ENCODE measurements at regions not wholly inside any gene's neighbourhood (a gene's known extent, or its start where the extent isn't known, plus 50 kb on each side); places are given as distances from the start of the nearest gene placed in this dataset.

GRCh38 chr15:47405365-47406162, 311.7 kb upstream of the SEMA6D start:
- no peak overlapping the region for H4K5ac ChIP-seq (ENCODE audit: insufficient read length, low read depth, low read length)
- no peak overlapping the region for H2BK12ac ChIP-seq (ENCODE audit: low read depth, low read length)
- no peaks in the 10 kb centered on the region for H3K36me3 ChIP-seq (ENCODE audit: control insufficient read depth in 2 of 4, insufficient read depth in 4 of 4, low read length in 3 of 4)
- no peaks in the 10 kb centered on the region for H3K79me1 ChIP-seq (ENCODE audit: low read depth, low read length)
- H4K91ac ChIP-seq (replicated peaks; ENCODE audit: insufficient read length, low read length): no peak overlapping the region
- H3K4me3 ChIP-seq (ENCODE audit: extremely low read depth in 1 of 4, insufficient read depth in 2 of 4, low read depth in 3 of 4, low read length in 4 of 4): no peak overlapping the region
- no peak overlapping the region for H2AFZ ChIP-seq (ENCODE audit: low read length)
- no peak overlapping the region for H3K9ac ChIP-seq (replicated peaks in 1 of 4; ENCODE audit: extremely low read depth in 1 of 4, low read depth in 3 of 4, low read length in 3 of 4)
- H4K20me1 ChIP-seq (replicated peaks in 1 of 2; ENCODE audit: control insufficient read depth in 1 of 2, insufficient read depth in 2 of 2, low read length in 2 of 2): no peaks in the 10 kb centered on the region
- H2AK5ac ChIP-seq (ENCODE audit: low read depth, low read length): no peak overlapping the region
- H3K18ac ChIP-seq (ENCODE audit: extremely low read depth, low read length): no peak overlapping the region
- ChIA-PET POLR2A (ENCODE audit: partially characterized antibody) (no interaction called here), CTCF (ENCODE audit: partially characterized antibody) (interaction anchor here (0.6 to 3.4 kb wide), 13 partner anchors 10 to 680 kb away, joined by 3 to 15 read pairs (median 3); no protein-coding TSS in a partner anchor)
- no peaks in the 10 kb centered on the region for H3K27me3 ChIP-seq (replicated peaks in 1 of 4; ENCODE audit: control insufficient read depth in 3 of 4, extremely low read depth in 1 of 4, insufficient read depth in 3 of 4, low read length in 3 of 4)
- FAIRE-seq (no peak), DNase-seq (ENCODE audit: low read depth in 1 of 2, low spot score in 2 of 2) (no peak)
- H3K27ac ChIP-seq (ENCODE audit: low read depth, low read length): no peak overlapping the region
- no peak overlapping the region for H4K8ac ChIP-seq (ENCODE audit: extremely low read depth, insufficient read depth, low read length)
- no peaks in the 10 kb centered on the region for H3K79me2 ChIP-seq (ENCODE audit: control insufficient read depth in 1 of 2, insufficient read depth in 2 of 2, low read length in 2 of 2)
- 66% methylated on average over 5 of the region's 5 CpGs; no CpG with 5 or more reads in 1 of the 2 experiments for WGBS, 2 experiments (ENCODE audit: extremely low coverage in 1 of 2, insufficient coverage in 1 of 2, insufficient read length in 1 of 2, insufficient replicate concordance in 2 of 2, low coverage in 1 of 2, low lambda C conversion rate in 2 of 2, missing lambda C conversion rate in 1 of 2)
- no peak for TF ChIP-seq CBX5 (IDR thresholded peaks at IDR 0.05; ENCODE audit: low read depth, low read length)
- TF ChIP-seq E2F6 (IDR thresholded peaks at IDR 0.05): peak; percentile 88
- TF ChIP-seq, protein P1, sequence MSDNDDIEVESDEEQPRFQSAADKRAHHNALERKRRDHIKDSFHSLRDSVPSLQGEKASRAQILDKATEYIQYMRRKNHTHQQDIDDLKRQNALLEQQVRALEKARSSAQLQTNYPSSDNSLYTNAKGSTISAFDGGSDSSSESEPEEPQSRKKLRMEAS (IDR thresholded peaks at IDR 0.05): peak; percentile 88
- H3K23ac ChIP-seq (ENCODE audit: insufficient read length): no peak overlapping the region
- no peak overlapping the region for H2BK15ac ChIP-seq (ENCODE audit: low read length)
- no peak overlapping the region for H3K4ac ChIP-seq (replicated peaks; ENCODE audit: insufficient read length, low read depth, low read length)
- no peaks in the 10 kb centered on the region for H3K9me3 ChIP-seq (ENCODE audit: insufficient read depth in 2 of 2, low read depth in 1 of 2, low read length in 1 of 2)
- no peak overlapping the region for H2BK120ac ChIP-seq (replicated peaks; ENCODE audit: low read depth, low read length)
- no peak overlapping the region for H3K4me2 ChIP-seq (ENCODE audit: insufficient read depth in 1 of 2, low read depth in 2 of 2, low read length in 2 of 2)
- H2BK20ac ChIP-seq (ENCODE audit: low read length): no peak overlapping the region
- H3K23me2 ChIP-seq (ENCODE audit: low read depth, low read length): no peaks in the 10 kb centered on the region
- peaks cover 0 to 11% (median 3%) of the 10 kb centered on the region in 4 experiments; a peak in 3 of 7 replicates for H3K4me1 ChIP-seq (replicated peaks in 1 of 4; ENCODE audit: control insufficient read depth in 3 of 4, insufficient read depth in 4 of 4, low read length in 3 of 4)
- H3K14ac ChIP-seq (ENCODE audit: insufficient read length): no peak overlapping the region
- no peak overlapping the region for H2BK5ac ChIP-seq (ENCODE audit: low read depth, low read length)
- H3K56ac ChIP-seq (replicated peaks; ENCODE audit: insufficient read length, low read depth, low read length): no peak overlapping the region

Measured in H1 (cell line).